ENCODE measurements at regions not wholly inside any gene's neighbourhood (a gene's known extent, or its start where the extent isn't known, plus 50 kb on each side); places are given as distances from the start of the nearest gene placed in this dataset.

- H3K9me3 ChIP-seq (ENCODE audit: low read depth, low read length, poor library complexity, severe bottlenecking), result no peaks in the 10 kb centered on the region
- DNase-seq (ENCODE audit: low spot score), result no peak
- no peak overlapping the region for H3K27ac ChIP-seq (ENCODE audit: low read depth, low read length, poor library complexity, severe bottlenecking)
- no peaks in the 10 kb centered on the region for H3K36me3 ChIP-seq (ENCODE audit: insufficient read depth, low read length, poor library complexity, severe bottlenecking)
- intact Hi-C loops (cut with micrococcal nuclease; ENCODE audit: unreplicated experiment), result no loop called here
- no TSS peak for BruUV-seq (replicated peaks)
- peaks cover 3% of the 10 kb centered on the region for H3K4me1 ChIP-seq (ENCODE audit: insufficient read depth, low read length, poor library complexity, severe bottlenecking)
- no peak for TF ChIP-seq CTCF (conservative IDR thresholded peaks at IDR 0.05; ENCODE audit: low read depth, low read length)
- TF ChIP-seq EZH2 (IDR thresholded peaks at IDR 0.05; ENCODE audit: borderline replicate concordance, low read depth, low read length, poor library complexity, severe bottlenecking), result no peak
- POLR2A ChIA-PET (ENCODE audit: low non-redundant PET), result no interaction called here
- H3K4me3 ChIP-seq (ENCODE audit: low read depth, low read length, poor library complexity, severe bottlenecking), result no peak overlapping the region
- CTCF ChIA-PET, result no interaction called here
- no peaks in the 10 kb centered on the region for H3K27me3 ChIP-seq (replicated peaks; ENCODE audit: insufficient read depth, low read depth, low read length, poor library complexity)
These were observed 1399.9 kb upstream of the SLC39A10 start for GRCh38 chr2:194257095-194257494.

GRCh38 chr2:194253528-194254259 is 1403.3 kb upstream of the SLC39A10 start:
- H3K36me3 ChIP-seq (ENCODE audit: insufficient read depth, low read length, poor library complexity, severe bottlenecking), result no peaks in the 10 kb centered on the region
- no peak for DNase-seq (ENCODE audit: low spot score)
- H3K4me1 ChIP-seq (ENCODE audit: insufficient read depth, low read length, poor library complexity, severe bottlenecking), result peaks cover 5% of the 10 kb centered on the region
- H3K4me3 ChIP-seq (ENCODE audit: low read depth, low read length, poor library complexity, severe bottlenecking), result no peak overlapping the region
- ChIA-PET POLR2A (ENCODE audit: low non-redundant PET) (no interaction called here), CTCF (no interaction called here)
- H3K9me3 ChIP-seq (ENCODE audit: low read depth, low read length, poor library complexity, severe bottlenecking), result no peaks in the 10 kb centered on the region
- H3K27ac ChIP-seq (ENCODE audit: low read depth, low read length, poor library complexity, severe bottlenecking), result no peak overlapping the region
- intact Hi-C loops (cut with micrococcal nuclease; ENCODE audit: unreplicated experiment), result no loop called here
- no peaks in the 10 kb centered on the region for H3K27me3 ChIP-seq (replicated peaks; ENCODE audit: insufficient read depth, low read depth, low read length, poor library complexity)
- no peak for TF ChIP-seq EZH2 (IDR thresholded peaks at IDR 0.05; ENCODE audit: borderline replicate concordance, low read depth, low read length, poor library complexity, severe bottlenecking)
- TF ChIP-seq CTCF (conservative IDR thresholded peaks at IDR 0.05; ENCODE audit: low read depth, low read length), result no peak
- no TSS peak for BruUV-seq (replicated peaks)

- POLR2A ChIA-PET (ENCODE audit: low non-redundant PET), result no interaction called here
- CTCF ChIA-PET, result no interaction called here
- no TSS peak for BruUV-seq (replicated peaks)
- peak; percentile 55 for DNase-seq (ENCODE audit: low spot score)
- Histone ChIP-seq H3K36me3 (ENCODE audit: insufficient read depth, low read length, poor library complexity, severe bottlenecking) (no peaks in the 10 kb centered on the region), H3K27me3 (replicated peaks; ENCODE audit: insufficient read depth, low read depth, low read length, poor library complexity) (no peaks in the 10 kb centered on the region), H3K27ac (ENCODE audit: low read depth, low read length, poor library complexity, severe bottlenecking) (no peak overlapping the region), H3K4me3 (ENCODE audit: low read depth, low read length, poor library complexity, severe bottlenecking) (no peak overlapping the region), H3K4me1 (ENCODE audit: insufficient read depth, low read length, poor library complexity, severe bottlenecking) (peaks cover 13% of the 10 kb centered on the region), H3K9me3 (ENCODE audit: low read depth, low read length, poor library complexity, severe bottlenecking) (no peaks in the 10 kb centered on the region)
- intact Hi-C loops (cut with micrococcal nuclease; ENCODE audit: unreplicated experiment), result no loop called here
- TF ChIP-seq CTCF (conservative IDR thresholded peaks at IDR 0.05; ENCODE audit: low read depth, low read length) (no peak), EZH2 (IDR thresholded peaks at IDR 0.05; ENCODE audit: borderline replicate concordance, low read depth, low read length, poor library complexity, severe bottlenecking) (no peak)
These were observed 1404.9 kb upstream of the SLC39A10 start for GRCh38 chr2:194252127-194252526.
